GM13976 (cell line): ENCODE measurements at regions not wholly inside any gene's neighbourhood (a gene's known extent, or its start where the extent isn't known, plus 50 kb on each side); places are given as distances from the start of the nearest gene placed in this dataset.

Experiments used
- DNase-seq: peaks from one replicate; pipeline ENCODE4 v3.0.0; 2012; ENCODE audit warnings: low spot score
- in situ Hi-C: fragments of 300-500 bp; cut with MboI; formaldehyde crosslinking; loops from one replicate; pipeline ENCODE4 v1.12.0; 2022; ENCODE audit warnings: low sequenced_read_pairs, mixed read lengths, inconsistent platforms; ENCODE audit not compliant: unreplicated experiment
- TF ChIP-seq, protein P1 (sequence below): IDR thresholded peaks from 2 replicates; pipeline ENCODE4 v1.5.1; 2012; ENCODE audit warnings: borderline replicate concordance, mild to moderate bottlenecking; ENCODE audit not compliant: insufficient read depth; ENCODE audit errors: extremely low read depth, missing control alignments, control extremely low read depth

DNA sequence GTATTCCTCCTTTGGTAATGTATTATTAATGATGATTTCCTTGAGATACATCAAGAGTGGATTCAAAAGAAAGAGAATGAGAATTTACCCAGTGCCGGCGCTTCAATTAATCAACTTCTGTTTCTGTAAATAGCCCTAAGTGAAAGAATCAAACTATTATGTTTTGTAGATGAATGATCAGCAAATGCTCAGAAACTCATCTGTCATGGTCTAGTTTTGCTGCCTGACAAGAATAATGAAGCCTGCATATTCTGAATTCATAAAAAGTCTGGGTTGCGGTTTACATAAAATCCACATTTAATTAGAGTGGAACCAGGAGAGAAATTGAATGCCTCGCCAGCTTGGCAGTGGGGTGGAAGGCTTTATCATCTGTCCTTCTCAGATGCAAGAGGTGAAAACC is 325.3 kb downstream of the GALC start:
- in situ Hi-C loops = no loop called here
- TF ChIP-seq, protein P1, sequence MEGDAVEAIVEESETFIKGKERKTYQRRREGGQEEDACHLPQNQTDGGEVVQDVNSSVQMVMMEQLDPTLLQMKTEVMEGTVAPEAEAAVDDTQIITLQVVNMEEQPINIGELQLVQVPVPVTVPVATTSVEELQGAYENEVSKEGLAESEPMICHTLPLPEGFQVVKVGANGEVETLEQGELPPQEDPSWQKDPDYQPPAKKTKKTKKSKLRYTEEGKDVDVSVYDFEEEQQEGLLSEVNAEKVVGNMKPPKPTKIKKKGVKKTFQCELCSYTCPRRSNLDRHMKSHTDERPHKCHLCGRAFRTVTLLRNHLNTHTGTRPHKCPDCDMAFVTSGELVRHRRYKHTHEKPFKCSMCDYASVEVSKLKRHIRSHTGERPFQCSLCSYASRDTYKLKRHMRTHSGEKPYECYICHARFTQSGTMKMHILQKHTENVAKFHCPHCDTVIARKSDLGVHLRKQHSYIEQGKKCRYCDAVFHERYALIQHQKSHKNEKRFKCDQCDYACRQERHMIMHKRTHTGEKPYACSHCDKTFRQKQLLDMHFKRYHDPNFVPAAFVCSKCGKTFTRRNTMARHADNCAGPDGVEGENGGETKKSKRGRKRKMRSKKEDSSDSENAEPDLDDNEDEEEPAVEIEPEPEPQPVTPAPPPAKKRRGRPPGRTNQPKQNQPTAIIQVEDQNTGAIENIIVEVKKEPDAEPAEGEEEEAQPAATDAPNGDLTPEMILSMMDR = no peak
- DNase-seq = no peak

DNA sequence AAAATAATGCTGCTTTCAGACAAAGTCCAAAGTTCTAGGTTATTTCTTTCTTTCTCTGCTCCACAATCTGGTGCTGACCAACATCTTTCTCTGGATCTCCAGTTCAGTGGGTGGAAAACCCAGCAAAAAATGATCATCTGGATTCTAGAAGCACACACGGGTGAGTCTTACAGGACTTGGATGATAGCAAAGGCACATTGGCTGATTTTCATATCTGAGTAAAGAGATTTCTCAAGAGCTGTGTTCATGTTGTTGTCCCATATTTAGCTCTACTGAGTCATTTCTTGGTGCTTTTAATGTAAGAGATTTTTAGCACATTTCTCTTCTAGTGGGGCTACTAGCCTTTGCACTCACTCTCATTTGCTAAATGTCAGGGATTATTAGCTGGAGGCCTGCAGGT is 336.7 kb downstream of the GALC start:
- DNase-seq = no peak
- TF ChIP-seq, protein P1 = no peak
- in situ Hi-C loops = no loop called here

DNA sequence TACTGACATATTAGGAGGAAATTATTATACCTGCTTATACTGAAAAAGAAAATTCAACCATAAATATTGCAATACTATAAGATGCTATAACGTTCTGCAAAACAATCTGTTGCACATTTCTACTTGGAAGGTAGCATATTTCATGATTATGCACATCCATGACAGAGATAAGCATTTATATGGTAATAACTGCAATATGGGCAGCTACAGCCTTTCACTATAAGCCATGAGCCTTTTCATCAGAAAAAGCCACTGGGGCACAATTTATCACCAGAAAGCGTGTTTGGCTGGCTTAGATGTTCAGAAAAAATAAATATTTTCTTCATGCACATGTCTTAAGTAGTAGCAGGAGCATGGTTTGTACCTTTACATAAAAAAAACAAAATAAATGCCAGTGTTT is 340.7 kb downstream of the GALC start:
- in situ Hi-C loops = no loop called here
- DNase-seq = no peak
- TF ChIP-seq, protein P1 = no peak

DNA sequence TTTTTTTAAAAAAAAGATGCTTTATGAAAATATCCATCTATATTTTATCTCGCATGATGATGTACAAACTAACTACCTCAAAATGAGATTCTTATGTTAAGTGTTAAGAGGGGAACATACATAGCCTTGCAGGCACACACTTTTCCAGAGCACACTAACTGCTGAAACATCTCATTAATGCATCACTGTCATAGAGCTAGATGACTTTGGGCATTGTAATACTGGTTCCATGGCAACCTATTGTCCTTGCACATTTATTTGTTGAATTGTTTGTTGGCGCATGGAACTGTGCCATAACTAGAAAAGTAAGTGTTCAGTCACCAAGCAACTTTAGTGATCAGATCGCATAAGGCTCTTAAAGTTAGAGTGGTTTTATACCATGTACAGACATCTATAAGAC is 348.3 kb downstream of the GALC start:
- TF ChIP-seq, protein P1 = no peak
- DNase-seq = no peak
- in situ Hi-C loops = no loop called here

DNA sequence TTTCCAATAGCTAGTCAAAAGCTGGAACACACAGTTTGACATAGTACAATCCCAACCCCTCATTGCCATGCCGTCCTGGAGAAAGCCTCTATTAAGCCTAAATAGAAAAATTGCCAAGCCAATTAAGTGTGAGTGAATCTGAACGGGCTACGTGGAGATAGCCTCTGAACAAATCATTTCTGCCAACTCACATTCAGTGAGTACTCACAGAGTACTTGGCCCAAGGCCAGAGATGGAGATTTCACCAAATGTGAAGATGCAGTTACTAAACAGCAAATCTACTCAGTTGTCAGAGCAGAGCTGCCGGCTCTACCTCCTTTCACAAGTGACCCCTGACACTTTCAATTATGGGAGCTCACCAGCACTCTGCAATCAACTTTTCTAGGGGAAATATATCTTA is 350.0 kb downstream of the GALC start:
- TF ChIP-seq, protein P1 = no peak
- in situ Hi-C loops = no loop called here
- DNase-seq = no peak

DNA sequence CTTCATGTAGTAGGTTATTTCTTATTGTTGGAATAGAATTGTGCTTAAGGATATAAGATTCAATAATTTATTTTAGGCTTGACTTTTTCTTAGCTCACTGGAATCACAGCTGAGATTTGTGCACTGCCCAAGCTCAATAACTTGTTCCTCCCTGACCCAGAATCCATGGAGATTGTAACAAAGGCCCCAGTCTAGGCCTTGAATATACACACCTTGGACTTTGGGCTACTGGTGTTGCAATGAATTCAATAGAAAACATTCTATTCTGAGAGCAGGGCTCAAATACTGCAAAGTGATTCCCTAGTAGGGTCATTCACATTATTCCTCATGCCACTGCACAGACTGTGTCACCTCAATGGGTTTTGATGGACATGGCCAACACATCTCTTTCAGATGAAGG is 352.4 kb downstream of the GALC start:
- TF ChIP-seq, protein P1 = no peak
- DNase-seq = no peak
- in situ Hi-C loops = no loop called here

DNA sequence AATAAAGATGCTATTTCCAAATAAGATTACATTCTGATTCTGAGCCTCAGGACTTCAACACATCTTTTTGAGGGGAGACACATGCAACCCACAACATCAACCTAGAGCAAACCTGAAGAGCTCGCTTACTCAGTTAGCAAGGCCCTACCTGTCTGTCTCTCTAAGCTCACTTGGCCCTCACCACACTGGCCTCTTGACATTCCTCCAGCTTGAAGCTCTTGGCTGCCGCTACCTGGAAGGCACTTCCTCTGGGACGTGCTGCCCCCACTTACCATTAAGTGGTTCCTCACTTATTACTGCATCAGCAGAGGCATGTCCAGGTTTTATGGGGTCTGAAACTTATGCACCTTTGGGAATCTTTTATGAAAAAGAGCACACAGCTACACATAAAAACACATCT is 354.8 kb downstream of the GALC start:
- DNase-seq = no peak
- in situ Hi-C loops = no loop called here
- TF ChIP-seq, protein P1 = no peak
